ENCODE measurements at regions not wholly inside any gene's neighbourhood (a gene's known extent, or its start where the extent isn't known, plus 50 kb on each side); places are given as distances from the start of the nearest gene placed in this dataset.

DNA sequence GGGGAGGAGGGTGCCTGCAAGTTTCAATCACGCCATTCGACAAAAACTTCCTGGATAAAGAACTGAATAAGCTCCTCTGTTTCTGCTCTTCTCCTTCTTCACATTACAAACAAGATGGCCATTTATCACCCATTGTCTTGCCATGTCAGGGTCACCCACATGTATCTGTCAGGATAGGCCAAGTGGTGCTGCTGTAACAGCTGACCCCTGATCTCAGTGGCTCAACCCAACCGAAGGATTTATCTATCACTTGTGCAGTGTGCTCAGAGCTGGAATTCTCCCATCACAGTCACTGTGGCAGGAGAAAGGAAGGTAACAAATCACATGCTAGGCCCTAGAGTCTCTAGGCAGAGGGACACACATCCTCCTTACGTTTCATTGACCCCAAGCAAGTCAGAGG, 210.0 kb upstream of the CDH5 start:
- H3K4me2 ChIP-seq = no peak overlapping the region
- H4K20me1 ChIP-seq (ENCODE audit: insufficient read depth) = no peaks in the 10 kb centered on the region
- H3K36me3 ChIP-seq (ENCODE audit: insufficient read depth) = no peaks in the 10 kb centered on the region
- no peak overlapping the region for H3K27ac ChIP-seq
- H3K79me2 ChIP-seq (ENCODE audit: insufficient read depth, low read depth) = no peaks in the 10 kb centered on the region
- H3K27me3 ChIP-seq (ENCODE audit: insufficient read depth, low read depth) = no peaks in the 10 kb centered on the region
- H2AFZ ChIP-seq (ENCODE audit: low read depth) = no peak overlapping the region
- H3K4me3 ChIP-seq (IDR thresholded peaks at IDR 0.05; ENCODE audit: insufficient read depth, low read depth, low read length) = no peak overlapping the region
- no peak overlapping the region for H3K9ac ChIP-seq
- no peaks in the 10 kb centered on the region for H3K4me1 ChIP-seq (ENCODE audit: low read depth, poor library complexity, severe bottlenecking)
- TF ChIP-seq, protein P1, sequence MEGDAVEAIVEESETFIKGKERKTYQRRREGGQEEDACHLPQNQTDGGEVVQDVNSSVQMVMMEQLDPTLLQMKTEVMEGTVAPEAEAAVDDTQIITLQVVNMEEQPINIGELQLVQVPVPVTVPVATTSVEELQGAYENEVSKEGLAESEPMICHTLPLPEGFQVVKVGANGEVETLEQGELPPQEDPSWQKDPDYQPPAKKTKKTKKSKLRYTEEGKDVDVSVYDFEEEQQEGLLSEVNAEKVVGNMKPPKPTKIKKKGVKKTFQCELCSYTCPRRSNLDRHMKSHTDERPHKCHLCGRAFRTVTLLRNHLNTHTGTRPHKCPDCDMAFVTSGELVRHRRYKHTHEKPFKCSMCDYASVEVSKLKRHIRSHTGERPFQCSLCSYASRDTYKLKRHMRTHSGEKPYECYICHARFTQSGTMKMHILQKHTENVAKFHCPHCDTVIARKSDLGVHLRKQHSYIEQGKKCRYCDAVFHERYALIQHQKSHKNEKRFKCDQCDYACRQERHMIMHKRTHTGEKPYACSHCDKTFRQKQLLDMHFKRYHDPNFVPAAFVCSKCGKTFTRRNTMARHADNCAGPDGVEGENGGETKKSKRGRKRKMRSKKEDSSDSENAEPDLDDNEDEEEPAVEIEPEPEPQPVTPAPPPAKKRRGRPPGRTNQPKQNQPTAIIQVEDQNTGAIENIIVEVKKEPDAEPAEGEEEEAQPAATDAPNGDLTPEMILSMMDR (conservative IDR thresholded peaks at IDR 0.05; ENCODE audit: low read depth, low read length) = no peak

DNA sequence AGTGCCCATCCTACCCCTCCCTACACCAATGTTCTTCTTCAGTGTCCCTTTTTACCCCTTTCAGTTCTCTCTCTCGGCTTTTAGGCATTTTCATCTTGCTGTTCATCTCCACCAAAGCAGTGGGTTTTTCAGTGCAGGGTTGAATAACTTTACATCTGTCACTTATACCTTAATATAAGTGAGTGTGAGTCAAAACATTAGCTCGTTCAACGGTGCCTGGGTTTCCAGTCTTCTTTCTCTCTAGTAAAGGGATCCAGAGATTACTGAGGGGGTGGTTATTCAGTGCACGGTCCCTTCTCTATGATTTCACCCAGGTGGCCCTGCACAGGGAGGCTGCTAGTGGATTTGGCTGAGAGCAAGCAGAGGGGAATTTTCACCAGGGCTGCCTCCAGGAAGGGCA, 210.6 kb upstream of the CDH5 start:
- Histone ChIP-seq H3K4me3 (IDR thresholded peaks at IDR 0.05; ENCODE audit: insufficient read depth, low read depth, low read length) (no peak overlapping the region), H3K36me3 (ENCODE audit: insufficient read depth) (no peaks in the 10 kb centered on the region), H2AFZ (ENCODE audit: low read depth) (no peak overlapping the region), H3K27me3 (ENCODE audit: insufficient read depth, low read depth) (no peaks in the 10 kb centered on the region), H3K9ac (no peak overlapping the region), H3K4me2 (no peak overlapping the region), H3K79me2 (ENCODE audit: insufficient read depth, low read depth) (no peaks in the 10 kb centered on the region), H3K27ac (no peak overlapping the region), H4K20me1 (ENCODE audit: insufficient read depth) (no peaks in the 10 kb centered on the region), H3K4me1 (ENCODE audit: low read depth, poor library complexity, severe bottlenecking) (no peaks in the 10 kb centered on the region)
- TF ChIP-seq, protein P1 (conservative IDR thresholded peaks at IDR 0.05; ENCODE audit: low read depth, low read length) = no peak

DNA sequence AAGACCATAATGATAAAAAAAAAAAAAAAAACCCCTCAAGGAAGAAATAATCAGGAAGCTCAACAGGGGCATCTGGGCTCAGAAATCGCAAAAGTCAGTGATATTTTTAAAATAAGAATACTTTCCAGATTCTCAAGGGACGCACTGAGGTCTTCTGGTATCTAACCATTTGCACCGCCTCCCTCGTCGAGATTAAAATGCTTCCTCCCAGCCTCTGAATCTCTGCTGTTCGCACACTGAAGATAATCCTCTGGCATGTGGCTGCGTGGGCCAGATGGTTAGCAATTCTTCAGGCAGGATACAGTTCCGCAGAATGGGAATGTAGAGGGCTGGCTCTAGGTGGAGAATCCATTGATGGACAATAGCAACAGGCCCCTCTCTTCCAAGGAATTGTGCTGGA, 211.7 kb upstream of the CDH5 start:
- TF ChIP-seq, protein P1 (conservative IDR thresholded peaks at IDR 0.05; ENCODE audit: low read depth, low read length) = no peak
- Histone ChIP-seq H3K27me3 (ENCODE audit: insufficient read depth, low read depth) (no peaks in the 10 kb centered on the region), H4K20me1 (ENCODE audit: insufficient read depth) (no peaks in the 10 kb centered on the region), H3K4me2 (no peak overlapping the region), H3K79me2 (ENCODE audit: insufficient read depth, low read depth) (no peaks in the 10 kb centered on the region), H3K4me1 (ENCODE audit: low read depth, poor library complexity, severe bottlenecking) (no peaks in the 10 kb centered on the region), H3K4me3 (IDR thresholded peaks at IDR 0.05; ENCODE audit: insufficient read depth, low read depth, low read length) (no peak overlapping the region), H2AFZ (ENCODE audit: low read depth) (no peak overlapping the region), H3K27ac (no peak overlapping the region), H3K9ac (no peak overlapping the region), H3K36me3 (ENCODE audit: insufficient read depth) (no peaks in the 10 kb centered on the region)

DNA sequence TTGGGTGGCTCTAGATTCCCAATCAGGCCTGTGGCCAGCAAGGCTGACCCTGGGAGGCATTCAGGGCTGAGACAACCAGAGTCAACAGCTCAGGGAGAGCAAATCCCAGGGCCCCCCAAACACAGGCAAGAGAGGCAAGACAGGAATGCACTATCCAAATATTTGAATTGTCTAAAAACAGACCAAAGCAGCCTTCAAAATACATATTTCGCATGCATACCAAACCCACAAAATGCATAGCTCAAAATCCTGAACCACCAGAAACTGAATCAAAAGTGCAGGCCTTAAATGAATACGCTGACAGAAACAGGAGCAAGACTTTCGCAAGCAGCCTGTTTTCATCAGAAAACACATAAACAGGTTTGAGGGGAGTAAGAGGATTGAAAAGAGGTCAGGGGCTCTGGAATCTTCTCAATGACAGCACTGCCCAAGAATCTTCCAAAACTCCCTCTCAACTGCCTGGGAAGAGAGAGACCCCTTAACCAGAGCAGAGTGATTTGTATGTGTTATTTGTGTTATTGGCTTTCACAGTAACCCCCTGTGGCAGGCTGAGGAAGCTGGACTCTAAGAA, 213.6 kb upstream of the CDH5 start:
- H3K4me2 ChIP-seq = no peak overlapping the region
- H3K4me1 ChIP-seq (ENCODE audit: low read depth, poor library complexity, severe bottlenecking) = no peaks in the 10 kb centered on the region
- TF ChIP-seq, protein P1 (conservative IDR thresholded peaks at IDR 0.05; ENCODE audit: low read depth, low read length) = no peak
- no peaks in the 10 kb centered on the region for H3K27me3 ChIP-seq (ENCODE audit: insufficient read depth, low read depth)
- no peak overlapping the region for H3K9ac ChIP-seq
- H3K36me3 ChIP-seq (ENCODE audit: insufficient read depth) = no peaks in the 10 kb centered on the region
- no peaks in the 10 kb centered on the region for H4K20me1 ChIP-seq (ENCODE audit: insufficient read depth)
- no peak overlapping the region for H3K27ac ChIP-seq
- no peak overlapping the region for H2AFZ ChIP-seq (ENCODE audit: low read depth)
- no peaks in the 10 kb centered on the region for H3K79me2 ChIP-seq (ENCODE audit: insufficient read depth, low read depth)
- H3K4me3 ChIP-seq (IDR thresholded peaks at IDR 0.05; ENCODE audit: insufficient read depth, low read depth, low read length) = no peak overlapping the region
